ENCODE measurements at regions not wholly inside any gene's neighbourhood (a gene's known extent, or its start where the extent isn't known, plus 50 kb on each side); places are given as distances from the start of the nearest gene placed in this dataset.

DNA sequence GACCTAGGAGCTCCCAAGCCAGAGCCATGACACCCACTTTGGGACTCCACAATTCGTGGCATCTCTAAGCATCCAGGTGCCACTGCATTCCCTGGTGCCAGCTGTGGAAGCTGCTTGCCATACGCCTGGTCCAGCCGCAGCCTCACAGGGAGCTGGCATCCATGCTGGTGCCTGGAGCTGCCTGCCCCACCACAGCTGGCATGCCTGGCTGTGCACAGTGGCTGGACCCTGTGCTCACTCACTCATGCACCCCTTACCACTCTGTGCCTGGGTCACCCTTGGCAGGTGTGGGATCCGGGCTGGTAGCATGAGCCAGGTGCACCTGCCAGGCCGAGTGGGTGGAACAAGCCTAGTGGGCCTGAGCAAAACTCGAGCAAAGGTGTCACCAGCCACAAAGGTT, 90.1 kb downstream of the CAVIN4 start:
- no peak overlapping the region for H3K27ac Mint-ChIP-seq
- peaks cover 25% of the 10 kb centered on the region for H3K9me3 Mint-ChIP-seq
- ATAC-seq, result no peak
- TF ChIP-seq TP53 (CRISPR knock-in tag; IDR thresholded peaks at IDR 0.05) (no peak), JUN (CRISPR knock-in tag; IDR thresholded peaks at IDR 0.05) (no peak), ETV6 (CRISPR knock-in tag; IDR thresholded peaks at IDR 0.05) (no peak), KAT7 (CRISPR knock-in tag; IDR thresholded peaks at IDR 0.05; ENCODE audit: borderline replicate concordance) (no peak), CREB1 (CRISPR knock-in tag; IDR thresholded peaks at IDR 0.05) (no peak), NFE2L1 (CRISPR knock-in tag; IDR thresholded peaks at IDR 0.05) (no peak), NR2C2 (CRISPR knock-in tag; IDR thresholded peaks at IDR 0.05) (no peak), NR1H2 (CRISPR knock-in tag; IDR thresholded peaks at IDR 0.05) (no peak), ELF4 (CRISPR knock-in tag; IDR thresholded peaks at IDR 0.05; ENCODE audit: low read depth) (no peak)
- TF ChIP-seq, protein P1, sequence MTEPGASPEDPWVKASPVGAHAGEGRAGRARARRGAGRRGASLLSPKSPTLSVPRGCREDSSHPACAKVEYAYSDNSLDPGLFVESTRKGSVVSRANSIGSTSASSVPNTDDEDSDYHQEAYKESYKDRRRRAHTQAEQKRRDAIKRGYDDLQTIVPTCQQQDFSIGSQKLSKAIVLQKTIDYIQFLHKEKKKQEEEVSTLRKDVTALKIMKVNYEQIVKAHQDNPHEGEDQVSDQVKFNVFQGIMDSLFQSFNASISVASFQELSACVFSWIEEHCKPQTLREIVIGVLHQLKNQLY (CRISPR knock-in tag; IDR thresholded peaks at IDR 0.05), result no peak
- TF ChIP-seq, protein P2, sequence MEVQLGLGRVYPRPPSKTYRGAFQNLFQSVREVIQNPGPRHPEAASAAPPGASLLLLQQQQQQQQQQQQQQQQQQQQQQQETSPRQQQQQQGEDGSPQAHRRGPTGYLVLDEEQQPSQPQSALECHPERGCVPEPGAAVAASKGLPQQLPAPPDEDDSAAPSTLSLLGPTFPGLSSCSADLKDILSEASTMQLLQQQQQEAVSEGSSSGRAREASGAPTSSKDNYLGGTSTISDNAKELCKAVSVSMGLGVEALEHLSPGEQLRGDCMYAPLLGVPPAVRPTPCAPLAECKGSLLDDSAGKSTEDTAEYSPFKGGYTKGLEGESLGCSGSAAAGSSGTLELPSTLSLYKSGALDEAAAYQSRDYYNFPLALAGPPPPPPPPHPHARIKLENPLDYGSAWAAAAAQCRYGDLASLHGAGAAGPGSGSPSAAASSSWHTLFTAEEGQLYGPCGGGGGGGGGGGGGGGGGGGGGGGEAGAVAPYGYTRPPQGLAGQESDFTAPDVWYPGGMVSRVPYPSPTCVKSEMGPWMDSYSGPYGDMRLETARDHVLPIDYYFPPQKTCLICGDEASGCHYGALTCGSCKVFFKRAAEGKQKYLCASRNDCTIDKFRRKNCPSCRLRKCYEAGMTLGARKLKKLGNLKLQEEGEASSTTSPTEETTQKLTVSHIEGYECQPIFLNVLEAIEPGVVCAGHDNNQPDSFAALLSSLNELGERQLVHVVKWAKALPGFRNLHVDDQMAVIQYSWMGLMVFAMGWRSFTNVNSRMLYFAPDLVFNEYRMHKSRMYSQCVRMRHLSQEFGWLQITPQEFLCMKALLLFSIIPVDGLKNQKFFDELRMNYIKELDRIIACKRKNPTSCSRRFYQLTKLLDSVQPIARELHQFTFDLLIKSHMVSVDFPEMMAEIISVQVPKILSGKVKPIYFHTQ (CRISPR knock-in tag; IDR thresholded peaks at IDR 0.05), result no peak
- TF ChIP-seq, protein P3, sequence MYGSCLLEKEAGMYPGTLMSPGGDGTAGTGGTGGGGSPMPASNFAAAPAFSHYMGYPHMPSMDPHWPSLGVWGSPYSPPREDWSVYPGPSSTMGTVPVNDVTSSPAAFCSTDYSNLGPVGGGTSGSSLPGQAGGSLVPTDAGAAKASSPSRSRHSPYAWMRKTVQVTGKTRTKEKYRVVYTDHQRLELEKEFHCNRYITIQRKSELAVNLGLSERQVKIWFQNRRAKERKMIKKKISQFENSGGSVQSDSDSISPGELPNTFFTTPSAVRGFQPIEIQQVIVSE (CRISPR knock-in tag; IDR thresholded peaks at IDR 0.05; ENCODE audit: borderline replicate concordance), result no peak
- TF ChIP-seq, protein P4, sequence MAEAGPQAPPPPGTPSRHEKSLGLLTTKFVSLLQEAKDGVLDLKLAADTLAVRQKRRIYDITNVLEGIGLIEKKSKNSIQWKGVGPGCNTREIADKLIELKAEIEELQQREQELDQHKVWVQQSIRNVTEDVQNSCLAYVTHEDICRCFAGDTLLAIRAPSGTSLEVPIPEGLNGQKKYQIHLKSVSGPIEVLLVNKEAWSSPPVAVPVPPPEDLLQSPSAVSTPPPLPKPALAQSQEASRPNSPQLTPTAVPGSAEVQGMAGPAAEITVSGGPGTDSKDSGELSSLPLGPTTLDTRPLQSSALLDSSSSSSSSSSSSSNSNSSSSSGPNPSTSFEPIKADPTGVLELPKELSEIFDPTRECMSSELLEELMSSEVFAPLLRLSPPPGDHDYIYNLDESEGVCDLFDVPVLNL (CRISPR knock-in tag; IDR thresholded peaks at IDR 0.05; ENCODE audit: borderline replicate concordance, low read depth), result no peak
- POLR2A ChIA-PET, result no interaction called here
- peaks cover 11% of the 10 kb centered on the region for H3K36me3 Mint-ChIP-seq
- CTCF ChIA-PET, result interaction anchor here (1.1 kb wide), 1 partner anchor 66 kb away, joined by 3 read pairs; no protein-coding TSS in a partner anchor
- no peak for DNase-seq (ENCODE audit: low spot score)
- no peak overlapping the region for H3K4me3 Mint-ChIP-seq
- H3K27me3 Mint-ChIP-seq (ENCODE audit: low read depth), result peaks cover 22% of the 10 kb centered on the region
- peaks cover 38% of the 10 kb centered on the region for H3K4me1 Mint-ChIP-seq

DNA sequence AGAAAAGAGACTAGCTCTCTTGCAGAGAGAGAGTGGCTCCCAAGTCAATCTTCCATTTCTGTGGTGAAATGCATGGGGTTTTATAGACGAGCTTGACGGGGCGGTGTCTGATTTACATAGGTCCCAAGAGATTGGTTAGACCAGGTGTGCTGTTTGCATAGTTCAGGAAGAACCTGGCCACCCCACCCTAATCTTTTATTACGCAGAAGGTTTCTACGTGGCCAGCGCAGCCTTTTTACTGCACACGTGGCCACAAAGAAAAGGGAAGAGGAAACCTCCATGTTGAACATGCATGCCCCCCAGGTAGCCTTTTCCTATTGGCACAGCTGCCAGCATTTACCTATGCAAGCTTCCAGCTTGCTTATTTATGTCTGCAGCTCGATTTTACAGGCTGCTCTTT, 92.1 kb downstream of the CAVIN4 start:
- TF ChIP-seq, protein P5, sequence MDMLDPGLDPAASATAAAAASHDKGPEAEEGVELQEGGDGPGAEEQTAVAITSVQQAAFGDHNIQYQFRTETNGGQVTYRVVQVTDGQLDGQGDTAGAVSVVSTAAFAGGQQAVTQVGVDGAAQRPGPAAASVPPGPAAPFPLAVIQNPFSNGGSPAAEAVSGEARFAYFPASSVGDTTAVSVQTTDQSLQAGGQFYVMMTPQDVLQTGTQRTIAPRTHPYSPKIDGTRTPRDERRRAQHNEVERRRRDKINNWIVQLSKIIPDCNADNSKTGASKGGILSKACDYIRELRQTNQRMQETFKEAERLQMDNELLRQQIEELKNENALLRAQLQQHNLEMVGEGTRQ (CRISPR knock-in tag; IDR thresholded peaks at IDR 0.05), result peak; percentile 58; the same call in 1 of the 2 replicates
- TF ChIP-seq ZBTB21 (CRISPR knock-in tag; IDR thresholded peaks at IDR 0.05; ENCODE audit: borderline replicate concordance), result no peak
- peaks cover 11% of the 10 kb centered on the region for H3K36me3 Mint-ChIP-seq
- H3K27me3 Mint-ChIP-seq (ENCODE audit: low read depth), result peaks cover 9% of the 10 kb centered on the region
- CTCF ChIA-PET, result interaction anchor here (0.9 to 2.3 kb wide), 2 partner anchors 32 to 68 kb away, joined by 4 to 6 read pairs; no protein-coding TSS in a partner anchor
- 0 out of 2 replicates have a peak overlapping the region, but pooled peaks have one; percentile 6 for H3K4me3 Mint-ChIP-seq
- H3K27ac Mint-ChIP-seq, result peak overlapping the region; percentile 67; the same call in 1 of the 2 replicates
- H3K4me1 Mint-ChIP-seq, result peaks cover 38% of the 10 kb centered on the region
- ATAC-seq, result peak; percentile 61
- POLR2A ChIA-PET, result no interaction called here
- H3K9me3 Mint-ChIP-seq, result peaks cover 25% of the 10 kb centered on the region
- no peak for DNase-seq (ENCODE audit: low spot score)

DNA sequence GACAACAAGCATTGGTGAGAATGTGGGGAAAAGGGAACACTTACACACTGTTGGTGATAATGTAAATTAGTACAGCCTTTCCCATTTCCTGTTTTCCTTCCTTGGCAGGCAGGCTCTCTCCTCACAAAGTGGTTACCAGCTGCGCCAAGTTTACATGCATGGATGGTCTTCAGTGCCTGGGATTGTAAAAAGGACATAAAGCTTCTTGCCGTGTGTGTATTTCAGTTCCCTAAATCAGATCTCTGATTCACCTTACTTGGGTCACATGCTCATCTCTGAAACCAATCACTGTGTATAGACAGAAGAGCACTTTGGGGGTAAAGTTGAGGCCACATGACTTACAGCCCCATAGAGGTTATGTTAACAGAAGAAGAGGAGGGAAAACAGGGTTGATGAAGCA, 92.8 kb downstream of the CAVIN4 start:
- H3K4me3 Mint-ChIP-seq, result peak overlapping the region; percentile 6; the same call in 1 of the 2 replicates
- H3K4me1 Mint-ChIP-seq, result peaks cover 41% of the 10 kb centered on the region
- peaks cover 19% of the 10 kb centered on the region for H3K9me3 Mint-ChIP-seq
- ChIA-PET POLR2A (no interaction called here), CTCF (interaction anchor here (2.3 kb wide), 1 partner anchor 33 kb away, joined by 6 read pairs; no protein-coding TSS in a partner anchor)
- peak overlapping the region; percentile 93 for H3K27ac Mint-ChIP-seq
- peaks cover 8% of the 10 kb centered on the region for H3K36me3 Mint-ChIP-seq
- no peak for DNase-seq (ENCODE audit: low spot score)
- ATAC-seq, result peak; percentile 62
- peaks cover 3% of the 10 kb centered on the region for H3K27me3 Mint-ChIP-seq (ENCODE audit: low read depth)
- TF ChIP-seq, protein P6, sequence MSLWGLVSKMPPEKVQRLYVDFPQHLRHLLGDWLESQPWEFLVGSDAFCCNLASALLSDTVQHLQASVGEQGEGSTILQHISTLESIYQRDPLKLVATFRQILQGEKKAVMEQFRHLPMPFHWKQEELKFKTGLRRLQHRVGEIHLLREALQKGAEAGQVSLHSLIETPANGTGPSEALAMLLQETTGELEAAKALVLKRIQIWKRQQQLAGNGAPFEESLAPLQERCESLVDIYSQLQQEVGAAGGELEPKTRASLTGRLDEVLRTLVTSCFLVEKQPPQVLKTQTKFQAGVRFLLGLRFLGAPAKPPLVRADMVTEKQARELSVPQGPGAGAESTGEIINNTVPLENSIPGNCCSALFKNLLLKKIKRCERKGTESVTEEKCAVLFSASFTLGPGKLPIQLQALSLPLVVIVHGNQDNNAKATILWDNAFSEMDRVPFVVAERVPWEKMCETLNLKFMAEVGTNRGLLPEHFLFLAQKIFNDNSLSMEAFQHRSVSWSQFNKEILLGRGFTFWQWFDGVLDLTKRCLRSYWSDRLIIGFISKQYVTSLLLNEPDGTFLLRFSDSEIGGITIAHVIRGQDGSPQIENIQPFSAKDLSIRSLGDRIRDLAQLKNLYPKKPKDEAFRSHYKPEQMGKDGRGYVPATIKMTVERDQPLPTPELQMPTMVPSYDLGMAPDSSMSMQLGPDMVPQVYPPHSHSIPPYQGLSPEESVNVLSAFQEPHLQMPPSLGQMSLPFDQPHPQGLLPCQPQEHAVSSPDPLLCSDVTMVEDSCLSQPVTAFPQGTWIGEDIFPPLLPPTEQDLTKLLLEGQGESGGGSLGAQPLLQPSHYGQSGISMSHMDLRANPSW (CRISPR knock-in tag; conservative IDR thresholded peaks at IDR 0.05; ENCODE audit: low read depth), result no peak
- TF ChIP-seq, protein P7, sequence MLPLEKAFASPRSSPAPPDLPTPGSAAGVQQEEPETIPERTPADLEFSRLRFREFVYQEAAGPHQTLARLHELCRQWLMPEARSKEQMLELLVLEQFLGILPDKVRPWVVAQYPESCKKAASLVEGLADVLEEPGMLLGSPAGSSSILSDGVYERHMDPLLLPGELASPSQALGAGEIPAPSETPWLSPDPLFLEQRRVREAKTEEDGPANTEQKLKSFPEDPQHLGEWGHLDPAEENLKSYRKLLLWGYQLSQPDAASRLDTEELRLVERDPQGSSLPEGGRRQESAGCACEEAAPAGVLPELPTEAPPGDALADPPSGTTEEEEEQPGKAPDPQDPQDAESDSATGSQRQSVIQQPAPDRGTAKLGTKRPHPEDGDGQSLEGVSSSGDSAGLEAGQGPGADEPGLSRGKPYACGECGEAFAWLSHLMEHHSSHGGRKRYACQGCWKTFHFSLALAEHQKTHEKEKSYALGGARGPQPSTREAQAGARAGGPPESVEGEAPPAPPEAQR (CRISPR knock-in tag; IDR thresholded peaks at IDR 0.05), result no peak
- TF ChIP-seq, protein P5 (CRISPR knock-in tag; IDR thresholded peaks at IDR 0.05), result peak; percentile 66
- TF ChIP-seq TCF7 (CRISPR knock-in tag; IDR thresholded peaks at IDR 0.05; ENCODE audit: low read depth), result no peak
- TF ChIP-seq ZNF263 (CRISPR knock-in tag; IDR thresholded peaks at IDR 0.05; ENCODE audit: low read depth), result no peak
- no peak for TF ChIP-seq SOX15 (CRISPR knock-in tag; IDR thresholded peaks at IDR 0.05)

Data from WTC11 (cell line).